Mammary epithelial cell (primary cell): ENCODE measurements at regions not wholly inside any gene's neighbourhood (a gene's known extent, or its start where the extent isn't known, plus 50 kb on each side); places are given as distances from the start of the nearest gene placed in this dataset.

Experiments used
- CTCF ChIP-seq, 2 donors: IDR thresholded peaks in 1 of 2; conservative IDR thresholded peaks in 1 of 2; 2 replicates each; pipeline ENCODE4 v1.5.1; 2011 to 2012; ENCODE audit warnings: inconsistent platforms in 2 of 2, low read length in 2 of 2, mild to moderate bottlenecking in 2 of 2, control low read depth in 1 of 2, low read depth in 1 of 2; ENCODE audit not compliant: insufficient read depth in 1 of 2; ENCODE audit errors: extremely low read depth in 1 of 2
- EZH2 ChIP-seq: IDR thresholded peaks from 2 replicates; pipeline ENCODE4 v1.6.1; 2012; ENCODE audit warnings: low read length, inconsistent platforms, borderline replicate concordance

DNA sequence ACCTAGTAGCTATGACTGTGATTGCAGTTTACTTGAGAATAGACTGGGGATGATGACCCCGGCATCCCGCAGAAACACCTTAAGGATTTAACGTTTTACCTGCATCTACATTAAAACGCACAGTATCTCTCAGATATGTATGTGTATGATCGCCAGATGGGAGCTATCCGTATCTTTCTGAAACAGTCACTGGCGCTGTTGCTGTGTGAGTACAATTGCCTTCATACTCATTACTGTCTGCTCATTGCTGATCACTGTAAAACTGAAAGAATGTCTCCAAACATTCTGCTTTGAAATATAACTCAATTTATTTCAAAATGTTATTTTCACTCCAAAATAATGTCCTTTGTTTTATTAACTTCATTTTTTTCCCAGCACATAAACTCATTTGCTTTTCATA, 388.9 kb upstream of the AKR1E2 start:
- TF ChIP-seq CTCF (conservative IDR thresholded peaks at IDR 0.05 in 1 of 2, IDR thresholded peaks at IDR 0.05 in 1 of 2; ENCODE audit: extremely low read depth in 1 of 2, insufficient read depth in 1 of 2, low read depth in 1 of 2, low read length in 2 of 2) (no peak), EZH2 (no peak)
